ENCODE measurements at regions not wholly inside any gene's neighbourhood (a gene's known extent, or its start where the extent isn't known, plus 50 kb on each side); places are given as distances from the start of the nearest gene placed in this dataset.

- intact Hi-C loops (cut with micrococcal nuclease), result no loop called here
- ChIA-PET POLR2A (no interaction called here), CTCF (no interaction called here)
- ATAC-seq, result no peak
- Mint-ChIP-seq H3K27me3 (no peaks in the 10 kb centered on the region), H3K4me1 (ENCODE audit: low read depth) (no peaks in the 10 kb centered on the region), H3K4me3 (no peak overlapping the region), H3K9me3 (no peaks in the 10 kb centered on the region), H3K27ac (no peak overlapping the region), H3K36me3 (ENCODE audit: low read depth) (no peaks in the 10 kb centered on the region)
- TF ChIP-seq CTCF (IDR thresholded peaks at IDR 0.05), result no peak
- no peak for DNase-seq
These were observed 70.9 kb downstream of the ENGASE start for GRCh38 chr17:79145548-79145947.

DNA sequence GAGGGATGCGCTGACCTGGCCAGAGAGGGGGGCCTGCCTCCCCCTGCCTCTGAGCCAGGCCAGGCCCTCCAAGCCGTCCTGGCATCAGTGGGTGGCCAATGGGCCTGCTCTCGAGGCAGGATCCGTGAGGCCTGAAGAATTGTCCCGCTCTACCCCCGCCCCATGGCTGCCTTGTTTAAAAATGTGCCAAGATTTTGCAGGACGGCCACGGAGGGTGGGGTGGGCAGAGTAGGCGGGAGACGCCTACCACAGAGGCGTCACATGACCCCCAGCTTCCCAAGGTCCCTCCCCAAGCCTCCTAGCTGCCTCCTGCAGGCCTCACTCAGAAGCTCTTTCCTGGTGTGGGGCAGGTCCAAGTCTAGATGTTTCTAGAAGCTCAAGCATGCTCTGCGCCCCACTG is 69.5 kb downstream of the ENGASE start:
- Mint-ChIP-seq H3K36me3 (ENCODE audit: low read depth) (no peaks in the 10 kb centered on the region), H3K4me3 (no peak overlapping the region), H3K4me1 (ENCODE audit: low read depth) (no peaks in the 10 kb centered on the region), H3K9me3 (no peaks in the 10 kb centered on the region), H3K27ac (no peak overlapping the region), H3K27me3 (no peaks in the 10 kb centered on the region)
- intact Hi-C loops (cut with micrococcal nuclease), result no loop called here
- POLR2A ChIA-PET, result no interaction called here
- CTCF ChIA-PET, result no interaction called here
- ATAC-seq (no peak), DNase-seq (no peak)
- no peak for TF ChIP-seq CTCF (IDR thresholded peaks at IDR 0.05)

DNA sequence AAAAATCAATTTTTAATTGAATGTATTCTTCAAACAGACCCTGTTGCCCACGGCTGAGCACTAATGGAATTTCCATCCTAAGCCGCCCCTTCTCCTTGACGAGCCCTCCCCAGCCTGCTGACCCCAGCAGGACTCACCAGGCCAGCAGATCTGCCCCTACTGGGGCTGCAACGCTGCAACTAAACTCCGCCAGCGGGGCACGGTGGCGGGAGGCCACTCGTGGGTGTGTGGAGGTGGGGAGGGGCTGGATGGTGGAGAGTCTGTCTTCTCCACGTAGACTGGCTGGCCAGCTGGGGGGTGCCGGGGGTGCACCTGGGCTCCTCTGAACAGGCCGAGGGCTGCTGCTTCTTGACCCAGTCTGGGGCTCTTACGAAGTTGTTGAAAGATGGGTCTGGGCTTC is 67.8 kb downstream of the ENGASE start:
- Mint-ChIP-seq H3K27ac (no peak overlapping the region), H3K36me3 (ENCODE audit: low read depth) (no peaks in the 10 kb centered on the region), H3K4me3 (no peak overlapping the region), H3K27me3 (peaks cover 7% of the 10 kb centered on the region), H3K9me3 (no peaks in the 10 kb centered on the region), H3K4me1 (ENCODE audit: low read depth) (no peaks in the 10 kb centered on the region)
- ChIA-PET POLR2A (no interaction called here), CTCF (no interaction called here)
- intact Hi-C loops (cut with micrococcal nuclease), result no loop called here
- ATAC-seq, result no peak
- TF ChIP-seq CTCF (IDR thresholded peaks at IDR 0.05), result no peak
- no peak for DNase-seq

DNA sequence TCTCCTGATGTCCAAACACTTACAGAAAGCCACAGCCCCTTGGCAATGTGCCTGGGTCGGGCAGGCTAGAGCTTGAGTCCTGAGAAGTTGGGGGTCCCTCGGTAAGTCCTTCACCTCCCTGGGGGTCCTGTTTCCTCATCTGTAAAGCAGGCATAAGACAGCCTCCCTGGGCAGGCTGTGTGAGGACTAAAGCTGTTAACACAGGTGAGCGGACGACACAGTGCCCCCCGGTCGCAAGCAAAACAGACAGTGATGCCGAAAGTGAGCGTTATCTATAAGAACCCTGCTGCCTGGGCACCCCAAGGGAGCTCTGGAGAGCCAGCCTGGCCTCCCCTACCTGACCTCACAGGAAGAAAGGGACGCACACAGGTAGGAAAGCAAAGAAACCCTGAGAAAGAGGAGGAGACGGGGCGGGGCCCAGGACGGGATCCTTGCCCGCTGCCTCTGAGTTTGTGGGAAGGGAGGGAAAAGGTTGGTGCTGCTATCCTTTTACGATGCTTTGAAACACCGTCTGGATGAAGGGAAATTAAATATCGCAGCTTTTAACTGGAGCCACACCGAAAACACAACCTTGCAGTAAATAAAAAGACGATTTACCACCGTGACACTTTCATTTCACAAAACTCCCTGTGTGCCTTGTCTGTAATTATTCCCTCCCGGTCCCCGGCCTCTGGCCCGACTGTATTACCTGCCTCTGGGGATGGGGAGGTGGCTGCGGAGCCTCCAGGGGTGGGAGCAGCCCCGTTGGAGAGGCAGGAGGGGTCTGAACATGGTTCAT is 67.1 kb downstream of the ENGASE start:
- H3K27me3 Mint-ChIP-seq, result peaks cover 7% of the 10 kb centered on the region
- H3K4me3 Mint-ChIP-seq, result no peak overlapping the region
- no peak for TF ChIP-seq CTCF (IDR thresholded peaks at IDR 0.05)
- DNase-seq (no peak), ATAC-seq (no peak)
- H3K4me1 Mint-ChIP-seq (ENCODE audit: low read depth), result no peaks in the 10 kb centered on the region
- H3K36me3 Mint-ChIP-seq (ENCODE audit: low read depth), result no peaks in the 10 kb centered on the region
- no peak overlapping the region for H3K27ac Mint-ChIP-seq
- intact Hi-C loops (cut with micrococcal nuclease), result no loop called here
- H3K9me3 Mint-ChIP-seq, result no peaks in the 10 kb centered on the region
- ChIA-PET CTCF (no interaction called here), POLR2A (no interaction called here)

DNA sequence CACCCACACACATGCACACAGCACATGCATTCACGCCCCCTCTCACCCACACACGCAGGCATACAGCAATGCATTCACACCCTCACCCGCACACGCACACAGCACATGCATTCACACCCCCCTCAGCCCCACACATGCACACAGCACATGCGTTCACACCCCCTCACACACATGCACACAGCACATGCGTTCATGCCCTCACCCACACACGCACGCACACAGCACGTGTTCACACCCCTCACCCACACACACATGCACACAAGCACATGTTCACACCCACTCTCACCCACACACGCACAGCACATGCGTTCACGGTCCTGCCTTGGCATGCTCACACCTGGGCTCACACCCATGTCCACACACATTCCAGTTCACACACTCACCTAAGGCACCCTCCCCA is 64.2 kb downstream of the ENGASE start:
- intact Hi-C loops (cut with micrococcal nuclease), result no loop called here
- Mint-ChIP-seq H3K4me3 (no peak overlapping the region), H3K36me3 (ENCODE audit: low read depth) (no peaks in the 10 kb centered on the region), H3K4me1 (ENCODE audit: low read depth) (no peaks in the 10 kb centered on the region), H3K9me3 (no peaks in the 10 kb centered on the region), H3K27me3 (peaks cover 11% of the 10 kb centered on the region), H3K27ac (no peak overlapping the region)
- TF ChIP-seq CTCF (IDR thresholded peaks at IDR 0.05), result no peak
- ChIA-PET POLR2A (no interaction called here), CTCF (no interaction called here)
- ATAC-seq (no peak), DNase-seq (no peak)
